ENCODE measurements at regions not wholly inside any gene's neighbourhood (a gene's known extent, or its start where the extent isn't known, plus 50 kb on each side); places are given as distances from the start of the nearest gene placed in this dataset.

DNA sequence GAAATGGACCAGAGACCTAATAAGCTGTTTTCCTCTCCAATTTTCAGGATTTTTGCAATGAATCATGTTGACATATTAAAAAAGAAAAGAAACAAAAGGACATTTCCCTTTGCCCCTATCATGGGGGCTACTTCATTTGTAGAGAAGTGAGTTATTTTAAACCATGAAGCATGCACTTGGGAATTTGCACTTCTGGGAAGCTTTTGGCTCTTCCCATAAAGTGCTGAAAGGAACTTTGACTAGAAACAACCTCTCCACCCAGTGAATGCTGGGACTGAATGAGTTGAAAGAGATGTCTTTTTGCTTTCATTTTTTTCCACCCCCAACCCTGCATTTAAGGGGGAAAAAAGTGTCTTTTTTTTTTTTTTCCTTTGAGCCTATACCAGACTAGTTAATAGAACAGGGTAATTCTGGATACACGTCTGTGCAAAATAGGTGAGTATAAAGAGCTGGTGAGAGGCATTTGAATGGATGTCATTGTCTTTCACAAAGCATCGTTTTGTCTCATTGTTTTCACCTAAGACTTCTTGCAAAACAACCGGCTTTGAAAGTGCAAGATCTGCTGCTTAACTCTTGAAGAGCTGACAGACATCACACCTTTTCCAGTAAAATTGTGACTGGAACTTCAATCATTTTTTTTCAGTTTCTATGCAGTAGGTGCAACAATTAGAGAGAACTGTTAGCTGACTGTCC lies 138.7 kb upstream of the BACH2 start:
- no peak for DNase-seq (ENCODE audit: low spot score)

DNA sequence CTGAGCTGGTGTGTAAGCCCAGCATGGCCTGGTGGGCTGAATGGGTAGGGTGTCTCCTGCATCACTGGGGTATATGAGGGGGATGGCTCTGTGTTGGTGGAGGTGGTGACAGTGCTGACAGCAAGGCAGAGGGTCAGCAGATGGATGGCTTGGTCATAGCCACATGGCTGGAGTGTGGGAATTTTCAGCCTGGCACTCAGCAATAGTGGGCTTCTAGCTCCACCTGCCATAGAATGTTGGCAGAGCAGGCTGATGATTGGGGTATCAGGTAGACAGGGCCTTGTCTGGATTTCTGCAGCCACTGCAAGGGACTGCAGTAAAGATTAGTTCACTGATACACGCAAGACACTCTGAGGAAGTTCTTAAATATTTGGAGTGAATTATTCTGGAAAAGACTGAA lies 137.5 kb upstream of the BACH2 start:
- DNase-seq (ENCODE audit: low spot score), result no peak

DNA sequence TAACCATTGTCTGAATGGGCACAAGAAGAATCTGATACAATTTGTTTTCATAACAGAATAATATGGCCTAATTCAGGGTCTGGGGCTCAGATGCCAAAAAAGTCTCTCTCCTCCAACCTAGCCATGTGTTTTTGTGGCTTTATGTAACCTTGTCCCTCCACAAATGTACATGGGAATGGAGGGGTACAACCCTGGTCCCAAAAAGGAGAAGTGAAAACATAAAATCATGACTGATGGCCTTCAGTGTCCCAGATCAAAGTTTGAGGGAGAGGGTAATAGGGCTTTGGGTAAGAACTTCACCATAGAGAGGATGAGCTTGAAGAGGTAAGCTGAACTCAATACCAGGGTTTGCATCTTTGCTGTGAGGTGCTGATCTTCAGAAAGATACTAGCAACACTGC lies 136.3 kb upstream of the BACH2 start:
- no peak for DNase-seq (ENCODE audit: low spot score)

- DNase-seq (ENCODE audit: low spot score), result no peak
These were observed 135.6 kb upstream of the BACH2 start for GRCh38 chr6:90432041-90432775.

DNA sequence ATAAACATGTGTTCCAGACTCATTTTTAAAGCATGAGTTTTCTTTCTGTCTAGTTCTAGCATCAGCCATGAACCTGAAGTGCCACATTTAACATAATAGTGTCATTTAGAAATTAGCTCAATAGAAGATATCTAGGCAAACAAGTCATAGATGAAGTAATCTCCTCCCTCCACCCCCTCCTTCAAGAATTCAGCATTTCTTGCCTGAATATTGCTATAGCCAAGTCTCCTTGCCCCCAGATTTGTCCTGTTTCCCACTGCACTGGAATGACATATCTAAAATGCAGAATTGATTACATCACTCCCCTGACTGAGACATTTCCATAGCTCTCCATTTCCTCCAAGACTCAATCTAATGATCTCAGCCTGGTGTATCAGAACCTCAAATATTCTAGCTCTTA lies 134.9 kb upstream of the BACH2 start:
- DNase-seq (ENCODE audit: low spot score), result no peak

DNA sequence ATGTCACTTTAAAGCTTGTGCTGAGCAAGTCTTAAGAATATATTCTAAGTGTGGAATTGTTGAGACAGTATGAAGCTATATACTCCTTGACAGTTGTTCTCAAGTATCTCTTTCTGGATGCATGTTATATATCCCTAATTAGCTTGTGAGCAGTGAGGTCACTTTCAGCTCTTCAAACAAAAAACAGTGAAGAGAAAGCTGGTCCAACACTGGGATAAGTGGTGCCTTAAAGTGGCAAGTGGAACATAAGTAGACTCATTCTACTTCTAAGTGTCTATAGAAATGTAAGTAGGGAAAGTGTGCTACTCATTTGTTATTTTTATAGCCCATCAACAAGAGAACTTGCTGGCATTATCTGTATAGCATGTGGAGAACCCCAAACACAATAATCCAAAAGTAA lies 133.1 kb upstream of the BACH2 start:
- no peak for DNase-seq (ENCODE audit: low spot score)

GRCh38 chr6:90428514-90428913 lies 131.9 kb upstream of the BACH2 start:
- no peak for DNase-seq (ENCODE audit: low spot score)

GRCh38 chr6:90425161-90425641 lies 128.6 kb upstream of the BACH2 start:
- no peak for DNase-seq (ENCODE audit: low spot score)

DNA sequence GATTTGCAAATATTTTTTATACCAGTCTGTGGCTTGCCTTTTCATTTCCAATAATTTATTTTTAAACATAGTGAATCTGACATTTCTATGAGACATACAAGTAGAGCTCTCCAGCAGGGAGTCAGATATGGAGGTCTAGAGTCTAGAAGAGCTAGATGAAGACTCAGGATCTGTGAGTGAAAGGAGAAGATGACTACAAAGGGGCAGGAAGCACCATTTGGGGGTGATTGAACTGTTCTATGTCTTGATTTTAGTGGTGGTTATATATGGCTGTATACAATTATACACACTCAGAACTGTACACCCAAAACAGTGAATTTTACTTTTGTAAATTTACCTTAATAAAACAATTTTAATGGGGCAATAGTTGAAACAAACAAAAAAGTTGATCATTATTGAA lies 127.9 kb upstream of the BACH2 start:
- DNase-seq (ENCODE audit: low spot score), result no peak

DNA sequence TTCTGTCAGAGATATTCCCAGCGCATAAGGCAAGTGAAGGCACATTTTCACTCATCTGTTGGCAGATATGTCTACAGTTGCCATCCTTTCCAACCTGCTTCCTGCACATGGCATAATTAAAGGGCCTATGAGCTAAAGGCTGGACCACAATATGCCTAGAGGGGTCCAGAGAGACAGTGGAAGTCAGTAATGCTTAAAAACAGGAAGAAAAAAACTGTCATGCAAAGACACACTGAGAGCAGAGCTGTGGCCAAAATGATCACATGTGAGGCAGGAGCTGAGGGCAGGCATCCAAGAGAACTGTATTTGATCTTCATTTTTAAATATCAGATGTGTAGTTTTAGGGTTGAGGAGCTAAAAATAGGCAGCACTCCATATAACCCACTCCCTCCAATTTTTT lies 125.0 kb upstream of the BACH2 start:
- DNase-seq (ENCODE audit: low spot score), result no peak

- no peak for DNase-seq (ENCODE audit: low spot score)
These were observed 123.9 kb upstream of the BACH2 start for GRCh38 chr6:90420500-90420899.

DNA sequence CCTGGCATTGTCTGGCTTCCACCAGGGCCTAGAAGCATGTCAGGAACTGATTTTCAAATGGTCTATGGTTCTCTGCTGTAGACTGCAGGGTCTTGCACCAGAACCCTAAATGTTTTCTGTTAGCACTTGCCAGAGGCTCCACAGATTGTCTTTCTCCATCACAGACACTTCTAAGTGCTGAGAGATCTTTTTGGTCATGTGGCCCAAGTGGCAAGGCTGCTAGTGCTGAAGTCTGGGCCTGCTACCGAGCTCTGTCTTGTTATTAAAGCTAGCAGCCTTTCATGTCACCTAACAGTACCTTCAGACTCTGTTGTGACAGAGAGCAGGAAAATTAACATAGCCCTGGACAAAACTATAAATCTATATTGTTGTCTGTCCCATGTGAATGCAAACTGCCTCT lies 120.7 kb upstream of the BACH2 start:
- DNase-seq (ENCODE audit: low spot score), result no peak

GRCh38 chr6:90416322-90416721 lies 119.7 kb upstream of the BACH2 start:
- DNase-seq (ENCODE audit: low spot score), result no peak

GRCh38 chr6:90415178-90415577 lies 118.5 kb upstream of the BACH2 start:
- peak; percentile 59 for DNase-seq (ENCODE audit: low spot score)

- DNase-seq (ENCODE audit: low spot score), result no peak
These were observed 117.7 kb upstream of the BACH2 start for GRCh38 chr6:90414352-90414751.

DNA sequence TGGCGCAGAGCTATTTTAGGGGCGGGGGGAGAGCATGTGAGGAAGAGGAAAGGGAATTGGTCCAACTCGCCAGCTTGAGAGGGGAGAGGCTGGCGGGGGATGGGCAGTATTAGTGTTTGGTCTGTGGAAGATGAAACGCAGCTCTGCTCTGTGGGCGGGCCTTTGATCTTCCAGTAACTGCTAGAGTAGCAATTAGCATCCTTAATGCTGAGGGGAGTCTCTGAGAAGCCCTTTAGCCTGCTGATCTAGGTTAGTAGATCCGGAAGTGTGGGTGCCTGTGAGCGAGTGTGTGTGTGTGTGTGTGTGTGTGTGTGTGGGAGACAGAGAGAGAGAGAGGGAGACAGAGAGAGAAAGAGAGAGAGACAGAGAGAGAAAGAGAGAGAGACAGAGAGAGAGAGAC lies 117.2 kb upstream of the BACH2 start:
- peak; percentile 94 for DNase-seq (ENCODE audit: low spot score)

DNA sequence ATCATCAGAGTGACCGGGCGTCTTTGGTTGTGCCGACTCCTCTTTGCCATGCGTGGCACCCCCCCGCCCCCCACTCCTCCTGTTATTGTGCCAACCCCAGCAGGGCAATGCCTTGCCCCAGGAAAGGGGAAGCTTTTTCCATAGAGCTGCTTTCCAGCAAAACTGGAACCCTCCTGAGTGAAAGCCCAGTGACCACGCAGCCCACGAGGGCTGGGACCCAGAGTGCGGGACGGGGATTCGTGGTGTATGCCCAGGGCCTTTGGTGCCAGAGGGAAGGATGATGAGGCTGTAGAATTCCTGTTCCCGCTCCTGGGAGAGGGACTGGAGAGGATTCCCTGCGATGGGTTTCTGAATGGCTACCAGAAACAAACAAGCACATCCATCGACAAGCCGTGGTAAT lies 116.8 kb upstream of the BACH2 start:
- no peak for DNase-seq (ENCODE audit: low spot score)

- DNase-seq (ENCODE audit: low spot score), result no peak
These were observed 116.1 kb upstream of the BACH2 start for GRCh38 chr6:90412538-90413369.

DNA sequence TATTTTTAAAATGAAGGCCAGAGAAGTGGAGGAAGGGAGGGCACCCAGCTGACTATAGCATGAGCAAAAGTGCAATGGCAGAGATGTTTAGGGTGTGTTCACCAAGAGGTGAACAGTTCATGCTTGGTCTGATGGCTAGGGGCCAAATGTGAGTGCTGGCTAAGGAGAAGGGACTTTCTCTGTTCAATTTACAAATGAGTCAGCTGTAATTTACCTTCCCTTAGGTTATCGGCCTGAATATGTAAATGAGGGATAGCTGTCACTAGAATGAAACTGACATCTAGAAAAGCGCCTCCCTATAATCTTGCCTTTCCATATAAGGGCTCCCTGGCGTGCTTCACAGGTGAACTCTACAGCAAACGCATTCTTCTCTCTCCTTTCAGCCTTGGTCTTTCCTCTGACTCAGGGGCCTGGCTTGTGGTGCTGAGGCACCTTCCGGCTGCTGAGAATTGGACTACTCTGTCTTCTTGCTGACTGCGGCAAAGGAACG lies 114.7 kb upstream of the BACH2 start:
- no peak for DNase-seq (ENCODE audit: low spot score)

- no peak for DNase-seq (ENCODE audit: low spot score)
These were observed 113.1 kb upstream of the BACH2 start for GRCh38 chr6:90409700-90410099.

DNA sequence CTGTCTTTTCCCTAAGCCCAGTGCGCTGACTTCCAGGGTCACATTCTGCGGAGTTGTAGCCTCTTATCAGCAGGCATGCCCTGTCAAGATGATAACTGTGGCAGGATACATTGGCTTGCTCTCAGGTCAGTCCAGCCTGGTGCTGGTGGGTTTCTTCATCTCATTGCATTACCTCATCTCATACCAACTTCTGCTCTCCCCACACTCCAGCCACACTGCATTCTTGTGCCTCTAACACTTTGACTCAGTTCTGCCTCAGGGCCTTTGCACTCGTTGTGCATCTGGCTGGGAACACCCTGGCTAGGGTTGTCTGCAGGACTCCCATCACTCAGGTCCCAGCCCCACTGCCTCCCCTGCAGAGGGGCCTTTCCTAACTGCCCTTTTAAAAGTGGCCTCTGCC lies 110.3 kb upstream of the BACH2 start:
- no peak for DNase-seq (ENCODE audit: low spot score)

- peak; percentile 63 for DNase-seq (ENCODE audit: low spot score)
These were observed 109.6 kb upstream of the BACH2 start for GRCh38 chr6:90406142-90406794.

All from SW480 (cell line).